SK-N-SH (cell line): ENCODE measurements at regions not wholly inside any gene's neighbourhood (a gene's known extent, or its start where the extent isn't known, plus 50 kb on each side); places are given as distances from the start of the nearest gene placed in this dataset.

Experiments
- CTCF ChIA-PET: fragments of 300-600, 350-600 bp; formaldehyde crosslinking; extraction: SDS; loops from one replicate; lab custom pipeline; 2021; lab: Yijun Ruan, JAX
- POLR2A ChIA-PET: fragments of 350-600 bp; sonication (Branson Sonifier 250); formaldehyde crosslinking; extraction: SDS; loops from one replicate; lab custom pipeline; 2020; ENCODE audit warnings: antibody characterized with exemption, inconsistent platforms; lab: Yijun Ruan, JAX
- DNase-seq: peaks from one replicate; pipeline ENCODE4 v3.0.0; 2012
- H2AFZ ChIP-seq: fragments of 200-600 bp; sonication (generic); 2 replicates; pipeline ENCODE4 v1.8.1; 2016; ENCODE audit warnings: antibody characterized with exemption, mild to moderate bottlenecking, low read depth
- H3F3A ChIP-seq: fragments of 200-600 bp; sonication (generic); replicated peaks from 2 replicates; pipeline ENCODE3; 2016; ENCODE audit warnings: antibody characterized with exemption, mild to moderate bottlenecking; ENCODE audit not compliant: insufficient read depth
- H3K27ac ChIP-seq, 2 experiments: fragments of 200-500 bp in 1 of 2; fragments of 200-600 bp in 1 of 2; sonication (Bioruptor generic) in 1 of 2; sonication (generic), shearing (Covaris generic) in 1 of 2; 2 replicates each; pipeline versions ENCODE4 v1.5.1 to v1.6.1; 2014 to 2016; ENCODE audit warnings: low read depth in 2 of 2, inconsistent platforms in 1 of 2, low read length in 1 of 2, mild to moderate bottlenecking in 1 of 2, mixed read lengths in 1 of 2
- H3K27me3 ChIP-seq: fragments of 200-600 bp; sonication (generic), shearing (Covaris generic); 2 replicates; pipeline ENCODE4 v1.6.1; 2016; ENCODE audit warnings: mixed run types; ENCODE audit not compliant: insufficient read depth
- H3K36me3 ChIP-seq, 2 experiments: fragments of 200-500 bp in 1 of 2; fragments of 200-600 bp in 1 of 2; sonication (Bioruptor generic) in 1 of 2; sonication (generic) in 1 of 2; replicated peaks in 1 of 2; 2 replicates each; pipeline versions ENCODE3 to v1.5.1; 2014 to 2016; ENCODE audit warnings: low read length in 1 of 2, mild to moderate bottlenecking in 1 of 2; ENCODE audit not compliant: insufficient read depth in 2 of 2, control insufficient read depth in 1 of 2
- H3K4me1 ChIP-seq, 2 experiments: fragments of 200-500 bp in 1 of 2; fragments of 200-600 bp in 1 of 2; sonication (Bioruptor generic) in 1 of 2; sonication (generic), shearing (Covaris generic) in 1 of 2; 2 replicates each; pipeline versions ENCODE4 v1.5.1 to v1.6.1; 2014 to 2016; ENCODE audit warnings: low read depth in 1 of 2, low read length in 1 of 2, mixed run types in 1 of 2; ENCODE audit not compliant: insufficient read depth in 2 of 2, control insufficient read depth in 1 of 2
- H3K4me2 ChIP-seq: fragments of 200-600 bp; sonication (generic), shearing (Covaris generic); 2 replicates; pipeline ENCODE4 v1.6.1; 2017; ENCODE audit warnings: mixed run types
- H3K4me3 ChIP-seq, 2 experiments: fragments of 200-500 bp in 1 of 2; fragments of 200-600 bp in 1 of 2; sonication (Bioruptor generic) in 1 of 2; sonication (generic), shearing (Covaris generic) in 1 of 2; 2 replicates each; pipeline versions ENCODE4 v1.5.1 to v1.8.1; 2014 to 2016; ENCODE audit warnings: low read depth in 2 of 2, inconsistent platforms in 1 of 2, low read length in 1 of 2, mild to moderate bottlenecking in 1 of 2, mixed read lengths in 1 of 2, moderate library complexity in 1 of 2
- H3K79me2 ChIP-seq: fragments of 200-600 bp; sonication (generic); 2 replicates; pipeline ENCODE4 v1.8.1; 2017; ENCODE audit warnings: mild to moderate bottlenecking; ENCODE audit not compliant: insufficient read depth
- H3K9ac ChIP-seq: fragments of 200-600 bp; sonication (generic); 2 replicates; pipeline ENCODE4 v1.6.1; 2017; ENCODE audit warnings: mixed run types
- H3K9me2 ChIP-seq: fragments of 200-600 bp; sonication (generic); 2 replicates; pipeline ENCODE4 v1.6.1; 2017; ENCODE audit warnings: mixed run types
- H3K9me3 ChIP-seq: fragments of 200-600 bp; sonication (generic); 2 replicates; pipeline ENCODE4 v1.6.1; 2017; ENCODE audit warnings: mixed run types, mild to moderate bottlenecking, moderate library complexity
- H4K20me1 ChIP-seq: fragments of 200-600 bp; sonication (generic); 2 replicates; pipeline ENCODE4 v1.6.1; 2017; ENCODE audit warnings: mild to moderate bottlenecking, mixed run types; ENCODE audit not compliant: insufficient read depth
- EZH2phosphoT487 ChIP-seq: fragments of 200-600 bp; sonication (generic); IDR thresholded peaks from 2 replicates; pipeline ENCODE4 v1.6.1; 2017; ENCODE audit warnings: low read depth, mixed run types, mild to moderate bottlenecking, antibody characterized with exemption, moderate library complexity, borderline replicate concordance
- FOSL2 ChIP-seq: IDR thresholded peaks from 2 replicates; pipeline ENCODE4 v1.4.0; 2012; ENCODE audit warnings: low read depth, mild to moderate bottlenecking, moderate library complexity, borderline replicate concordance
- FOXJ3 ChIP-seq: sonication (generic); formaldehyde crosslinking; IDR thresholded peaks from 2 replicates; pipeline ENCODE4 v1.5.1; 2020; ENCODE audit warnings: mild to moderate bottlenecking, missing genetic modification reagents
- GATA2 ChIP-seq: sonication (generic); formaldehyde crosslinking; IDR thresholded peaks from 2 replicates; pipeline ENCODE4 v1.5.0; 2020; ENCODE audit warnings: mild to moderate bottlenecking, missing genetic modification reagents
- JUND ChIP-seq: IDR thresholded peaks from 2 replicates; pipeline ENCODE4 v1.4.0; 2012
- MEF2A ChIP-seq: IDR thresholded peaks from 2 replicates; pipeline ENCODE4 v1.4.0; 2012; ENCODE audit warnings: low read depth, borderline replicate concordance
- RAD21 ChIP-seq: IDR thresholded peaks from 2 replicates; pipeline ENCODE4 v1.6.1; 2012; ENCODE audit warnings: mild to moderate bottlenecking, low read length
- RCOR1 ChIP-seq: fragments of 150-350 bp; IDR thresholded peaks from 2 replicates; pipeline ENCODE4 v1.6.1; 2017; ENCODE audit warnings: antibody characterized with exemption, low read length
- RFX5 ChIP-seq: IDR thresholded peaks from 2 replicates; pipeline ENCODE4 v1.6.1; 2012; ENCODE audit warnings: mild to moderate bottlenecking, improper control_type of control experiment, low read length
- TEAD4 ChIP-seq: IDR thresholded peaks from 2 replicates; pipeline ENCODE4 v1.4.0; 2012; ENCODE audit warnings: mild to moderate bottlenecking, borderline replicate concordance; ENCODE audit not compliant: insufficient read depth
- WGBS: methylation state at CpG from one replicate; pipeline ENCODE4 v1.1.6; 2017; ENCODE audit warnings: low lambda C conversion rate; 5-methylcytosine and 5-hydroxymethylcytosine counted together
- TF ChIP-seq, protein P1 (sequence below): IDR thresholded peaks from 2 replicates; pipeline ENCODE4 v1.4.0; 2012; ENCODE audit warnings: low read depth, borderline replicate concordance
- TF ChIP-seq, protein P2 (sequence below): fragments of 200-600 bp; sonication (generic); IDR thresholded peaks from 2 replicates; pipeline ENCODE4 v1.6.1; 2017; ENCODE audit warnings: antibody characterized with exemption, mild to moderate bottlenecking, moderate library complexity
- TF ChIP-seq, protein P3 (sequence below): IDR thresholded peaks from 2 replicates; pipeline ENCODE4; 2012
- TF ChIP-seq, protein P4 (sequence below): IDR thresholded peaks from 2 replicates; pipeline ENCODE4 v1.6.1; 2012; ENCODE audit warnings: mild to moderate bottlenecking, low read depth, low read length, moderate library complexity
- TF ChIP-seq, protein P5 (sequence below): fragments of 150-350 bp; IDR thresholded peaks from 2 replicates; pipeline ENCODE4 v1.6.1; 2017; ENCODE audit warnings: antibody characterized with exemption, low read length, low read depth, borderline replicate concordance

DNA sequence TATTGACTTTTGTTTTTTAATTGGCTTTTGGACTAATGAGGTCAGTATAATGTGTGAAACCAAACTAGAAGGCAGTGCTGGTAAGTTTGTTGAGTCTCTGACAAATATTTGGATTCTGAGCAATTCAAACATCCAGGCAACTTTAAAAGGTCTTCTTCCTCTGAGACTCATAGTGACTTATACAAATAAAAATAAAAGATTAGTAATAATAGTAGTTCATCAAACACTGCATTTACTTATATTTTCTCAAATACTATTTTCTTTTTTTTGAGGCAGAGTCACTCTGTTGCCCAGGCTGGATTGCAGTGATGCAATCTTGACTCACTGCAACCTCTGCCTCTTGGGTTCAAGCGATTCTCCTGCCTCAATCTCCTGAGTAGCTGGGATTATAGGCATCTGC is 337.9 kb downstream of the DAD1 start (continued):
- TF ChIP-seq TEAD4 = no peak
- TF ChIP-seq RFX5 = no peak
- no peak for TF ChIP-seq FOXJ3
- TF ChIP-seq RCOR1 = no peak
- TF ChIP-seq JUND = no peak
- no peak for TF ChIP-seq FOSL2
- TF ChIP-seq, protein P1, sequence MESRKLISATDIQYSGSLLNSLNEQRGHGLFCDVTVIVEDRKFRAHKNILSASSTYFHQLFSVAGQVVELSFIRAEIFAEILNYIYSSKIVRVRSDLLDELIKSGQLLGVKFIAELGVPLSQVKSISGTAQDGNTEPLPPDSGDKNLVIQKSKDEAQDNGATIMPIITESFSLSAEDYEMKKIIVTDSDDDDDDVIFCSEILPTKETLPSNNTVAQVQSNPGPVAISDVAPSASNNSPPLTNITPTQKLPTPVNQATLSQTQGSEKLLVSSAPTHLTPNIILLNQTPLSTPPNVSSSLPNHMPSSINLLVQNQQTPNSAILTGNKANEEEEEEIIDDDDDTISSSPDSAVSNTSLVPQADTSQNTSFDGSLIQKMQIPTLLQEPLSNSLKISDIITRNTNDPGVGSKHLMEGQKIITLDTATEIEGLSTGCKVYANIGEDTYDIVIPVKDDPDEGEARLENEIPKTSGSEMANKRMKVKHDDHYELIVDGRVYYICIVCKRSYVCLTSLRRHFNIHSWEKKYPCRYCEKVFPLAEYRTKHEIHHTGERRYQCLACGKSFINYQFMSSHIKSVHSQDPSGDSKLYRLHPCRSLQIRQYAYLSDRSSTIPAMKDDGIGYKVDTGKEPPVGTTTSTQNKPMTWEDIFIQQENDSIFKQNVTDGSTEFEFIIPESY = no peak
- TF ChIP-seq MEF2A = no peak
- no peak for TF ChIP-seq EZH2phosphoT487
- no peak for TF ChIP-seq RAD21
- TF ChIP-seq, all 33 proteins: peak for 0

DNA sequence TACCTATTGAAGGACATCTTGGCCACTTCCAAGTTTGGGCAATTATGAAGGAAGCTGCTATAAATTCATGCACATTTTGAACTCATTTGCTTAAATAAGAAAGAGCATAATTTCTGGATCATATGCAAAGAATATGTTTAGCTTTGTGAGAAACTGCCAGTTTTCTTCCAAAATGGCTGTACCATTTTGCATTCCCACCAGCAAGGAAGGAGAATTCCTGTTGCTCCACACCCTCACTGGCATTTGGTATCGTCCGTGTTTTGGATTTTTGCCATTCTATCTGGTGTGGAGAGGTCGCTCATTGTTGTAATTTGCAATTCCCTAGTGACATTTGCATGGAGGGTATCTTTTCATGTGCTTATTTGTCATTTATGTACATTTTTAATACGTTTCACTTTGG is 339.3 kb downstream of the DAD1 start:
- Histone ChIP-seq H3K27ac (no peak overlapping the region), H3K9ac (no peak overlapping the region), H3K4me1 (no peaks in the 10 kb centered on the region), H3K27me3 (peaks cover 19% of the 10 kb centered on the region; the same call in 1 of the 2 replicates), H4K20me1 (no peaks in the 10 kb centered on the region), H3K79me2 (no peaks in the 10 kb centered on the region), H2AFZ (no peak overlapping the region), H3K4me2 (no peak overlapping the region), H3K9me2 (no peaks in the 10 kb centered on the region), H3K4me3 (no peak overlapping the region; a peak in 1 of 4 replicates), H3K36me3 (no peaks in the 10 kb centered on the region), H3F3A (no peaks in the 10 kb centered on the region), H3K9me3 (no peaks in the 10 kb centered on the region)
- DNase-seq = no peak
- CTCF ChIA-PET = no interaction called here
- POLR2A ChIA-PET = no interaction called here
- TF ChIP-seq, protein P2, sequence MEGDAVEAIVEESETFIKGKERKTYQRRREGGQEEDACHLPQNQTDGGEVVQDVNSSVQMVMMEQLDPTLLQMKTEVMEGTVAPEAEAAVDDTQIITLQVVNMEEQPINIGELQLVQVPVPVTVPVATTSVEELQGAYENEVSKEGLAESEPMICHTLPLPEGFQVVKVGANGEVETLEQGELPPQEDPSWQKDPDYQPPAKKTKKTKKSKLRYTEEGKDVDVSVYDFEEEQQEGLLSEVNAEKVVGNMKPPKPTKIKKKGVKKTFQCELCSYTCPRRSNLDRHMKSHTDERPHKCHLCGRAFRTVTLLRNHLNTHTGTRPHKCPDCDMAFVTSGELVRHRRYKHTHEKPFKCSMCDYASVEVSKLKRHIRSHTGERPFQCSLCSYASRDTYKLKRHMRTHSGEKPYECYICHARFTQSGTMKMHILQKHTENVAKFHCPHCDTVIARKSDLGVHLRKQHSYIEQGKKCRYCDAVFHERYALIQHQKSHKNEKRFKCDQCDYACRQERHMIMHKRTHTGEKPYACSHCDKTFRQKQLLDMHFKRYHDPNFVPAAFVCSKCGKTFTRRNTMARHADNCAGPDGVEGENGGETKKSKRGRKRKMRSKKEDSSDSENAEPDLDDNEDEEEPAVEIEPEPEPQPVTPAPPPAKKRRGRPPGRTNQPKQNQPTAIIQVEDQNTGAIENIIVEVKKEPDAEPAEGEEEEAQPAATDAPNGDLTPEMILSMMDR = no peak
- TF ChIP-seq, protein P3, sequence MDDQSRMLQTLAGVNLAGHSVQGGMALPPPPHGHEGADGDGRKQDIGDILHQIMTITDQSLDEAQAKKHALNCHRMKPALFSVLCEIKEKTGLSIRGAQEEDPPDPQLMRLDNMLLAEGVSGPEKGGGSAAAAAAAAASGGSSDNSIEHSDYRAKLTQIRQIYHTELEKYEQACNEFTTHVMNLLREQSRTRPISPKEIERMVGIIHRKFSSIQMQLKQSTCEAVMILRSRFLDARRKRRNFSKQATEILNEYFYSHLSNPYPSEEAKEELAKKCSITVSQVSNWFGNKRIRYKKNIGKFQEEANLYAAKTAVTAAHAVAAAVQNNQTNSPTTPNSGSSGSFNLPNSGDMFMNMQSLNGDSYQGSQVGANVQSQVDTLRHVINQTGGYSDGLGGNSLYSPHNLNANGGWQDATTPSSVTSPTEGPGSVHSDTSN = no peak
- TF ChIP-seq JUND (no peak), GATA2 (CRISPR knock-in tag) (no peak), EZH2phosphoT487 (no peak)
- TF ChIP-seq, protein P4, sequence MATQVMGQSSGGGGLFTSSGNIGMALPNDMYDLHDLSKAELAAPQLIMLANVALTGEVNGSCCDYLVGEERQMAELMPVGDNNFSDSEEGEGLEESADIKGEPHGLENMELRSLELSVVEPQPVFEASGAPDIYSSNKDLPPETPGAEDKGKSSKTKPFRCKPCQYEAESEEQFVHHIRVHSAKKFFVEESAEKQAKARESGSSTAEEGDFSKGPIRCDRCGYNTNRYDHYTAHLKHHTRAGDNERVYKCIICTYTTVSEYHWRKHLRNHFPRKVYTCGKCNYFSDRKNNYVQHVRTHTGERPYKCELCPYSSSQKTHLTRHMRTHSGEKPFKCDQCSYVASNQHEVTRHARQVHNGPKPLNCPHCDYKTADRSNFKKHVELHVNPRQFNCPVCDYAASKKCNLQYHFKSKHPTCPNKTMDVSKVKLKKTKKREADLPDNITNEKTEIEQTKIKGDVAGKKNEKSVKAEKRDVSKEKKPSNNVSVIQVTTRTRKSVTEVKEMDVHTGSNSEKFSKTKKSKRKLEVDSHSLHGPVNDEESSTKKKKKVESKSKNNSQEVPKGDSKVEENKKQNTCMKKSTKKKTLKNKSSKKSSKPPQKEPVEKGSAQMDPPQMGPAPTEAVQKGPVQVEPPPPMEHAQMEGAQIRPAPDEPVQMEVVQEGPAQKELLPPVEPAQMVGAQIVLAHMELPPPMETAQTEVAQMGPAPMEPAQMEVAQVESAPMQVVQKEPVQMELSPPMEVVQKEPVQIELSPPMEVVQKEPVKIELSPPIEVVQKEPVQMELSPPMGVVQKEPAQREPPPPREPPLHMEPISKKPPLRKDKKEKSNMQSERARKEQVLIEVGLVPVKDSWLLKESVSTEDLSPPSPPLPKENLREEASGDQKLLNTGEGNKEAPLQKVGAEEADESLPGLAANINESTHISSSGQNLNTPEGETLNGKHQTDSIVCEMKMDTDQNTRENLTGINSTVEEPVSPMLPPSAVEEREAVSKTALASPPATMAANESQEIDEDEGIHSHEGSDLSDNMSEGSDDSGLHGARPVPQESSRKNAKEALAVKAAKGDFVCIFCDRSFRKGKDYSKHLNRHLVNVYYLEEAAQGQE = no peak
- TF ChIP-seq, protein P5, sequence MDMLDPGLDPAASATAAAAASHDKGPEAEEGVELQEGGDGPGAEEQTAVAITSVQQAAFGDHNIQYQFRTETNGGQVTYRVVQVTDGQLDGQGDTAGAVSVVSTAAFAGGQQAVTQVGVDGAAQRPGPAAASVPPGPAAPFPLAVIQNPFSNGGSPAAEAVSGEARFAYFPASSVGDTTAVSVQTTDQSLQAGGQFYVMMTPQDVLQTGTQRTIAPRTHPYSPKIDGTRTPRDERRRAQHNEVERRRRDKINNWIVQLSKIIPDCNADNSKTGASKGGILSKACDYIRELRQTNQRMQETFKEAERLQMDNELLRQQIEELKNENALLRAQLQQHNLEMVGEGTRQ = no peak
- 10% methylated on average over 4 of the region's 4 CpGs for WGBS
